Left cardiac atrium (tissue), 4 donors: ENCODE measurements at regions not wholly inside any gene's neighbourhood (a gene's known extent, or its start where the extent isn't known, plus 50 kb on each side); places are given as distances from the start of the nearest gene placed in this dataset.

Source experiments
- ATAC-seq, 2 donors: fragments of 200-7000 bp; cut with Tn5 transposase; one replicate each; pipeline ENCODE4 v1.9.1; 2020; ENCODE audit warnings: mild to moderate bottlenecking in 2 of 2, moderate library complexity in 2 of 2
- DNase-seq: peaks from one replicate; pipeline ENCODE4 v3.0.0-alpha.2; 2020
- intact Hi-C, 2 donors: fragments of 100-400 bp; cut with DNase I; formaldehyde crosslinking; loops; one replicate each; pipeline versions ENCODE4 v1.14.1 to v1.15.1; 2022 to 2023
- donor health status: DM: no; HTN: yes; CAD: no.
- donor health status: DM: no; HTN: yes; CAD: no; lungs with severe emphysema.
- donor health status: DM: yes; HTN: yes; CAD: no.
- donor health status: Dilated cardiomyopathy.

GRCh38 chrX:36436361-36436760, 516.8 kb downstream of the CFAP47 start:
- ATAC-seq (no peak), DNase-seq (no peak)
- intact Hi-C loops = no loop called here

- intact Hi-C loops = no loop called here
- DNase-seq = no peak
- no peak for ATAC-seq
Measured at GRCh38 chrX:36443007-36443406, 523.5 kb downstream of the CFAP47 start.

GRCh38 chrX:36445566-36445965, 526.0 kb downstream of the CFAP47 start:
- no peak for DNase-seq
- ATAC-seq = no peak
- intact Hi-C loops = no loop called here

- intact Hi-C loops = no loop called here
- ATAC-seq = no peak
Measured at GRCh38 chrX:36462142-36462541, 542.6 kb downstream of the CFAP47 start.

GRCh38 chrX:36480441-36480990, 527.6 kb upstream of the FAM47C start:
- no peak for DNase-seq
- intact Hi-C loops = no loop called here
- no peak for ATAC-seq

More at GRCh38 chrX:36462142-36462541, 542.6 kb downstream of the CFAP47 start:
- DNase-seq = no peak

GRCh38 chrX:36501169-36501702, 506.9 kb upstream of the FAM47C start:
- intact Hi-C loops = no loop called here
- DNase-seq (no peak), ATAC-seq (no peak)

- ATAC-seq (no peak), DNase-seq (no peak)
- intact Hi-C loops = no loop called here
Measured at GRCh38 chrX:36504625-36505024, 503.5 kb upstream of the FAM47C start.

GRCh38 chrX:36508042-36508441, 500.1 kb upstream of the FAM47C start:
- no peak for DNase-seq
- intact Hi-C loops = no loop called here

GRCh38 chrX:36510736-36511135, 497.4 kb upstream of the FAM47C start:
- DNase-seq = no peak
- no peak for ATAC-seq
- intact Hi-C loops = no loop called here

More at GRCh38 chrX:36508042-36508441, 500.1 kb upstream of the FAM47C start:
- no peak for ATAC-seq

GRCh38 chrX:36528661-36529060, 479.5 kb upstream of the FAM47C start:
- intact Hi-C loops = no loop called here
- ATAC-seq = no peak
- DNase-seq = no peak

GRCh38 chrX:36534900-36535299, 473.3 kb upstream of the FAM47C start:
- DNase-seq (no peak), ATAC-seq (no peak)
- intact Hi-C loops = no loop called here

GRCh38 chrX:36543499-36543898, 464.7 kb upstream of the FAM47C start:
- intact Hi-C loops = no loop called here
- no peak for ATAC-seq

GRCh38 chrX:36562986-36563385, 445.2 kb upstream of the FAM47C start:
- DNase-seq (no peak), ATAC-seq (no peak)
- intact Hi-C loops = no loop called here

More at GRCh38 chrX:36543499-36543898, 464.7 kb upstream of the FAM47C start:
- no peak for DNase-seq

GRCh38 chrX:36568946-36569345, 439.2 kb upstream of the FAM47C start:
- no peak for ATAC-seq
- no peak for DNase-seq
- intact Hi-C loops = no loop called here

GRCh38 chrX:36573720-36574119, 434.4 kb upstream of the FAM47C start:
- intact Hi-C loops = no loop called here
- DNase-seq (no peak), ATAC-seq (no peak)

- ATAC-seq (no peak), DNase-seq (no peak)
- intact Hi-C loops = no loop called here
Measured at GRCh38 chrX:36575670-36576069, 432.5 kb upstream of the FAM47C start.

GRCh38 chrX:36577006-36577405, 431.2 kb upstream of the FAM47C start:
- intact Hi-C loops = no loop called here
- ATAC-seq (no peak), DNase-seq (no peak)

GRCh38 chrX:36581030-36581429, 427.1 kb upstream of the FAM47C start:
- ATAC-seq (no peak), DNase-seq (no peak)
- intact Hi-C loops = no loop called here

- DNase-seq (no peak), ATAC-seq (no peak)
- intact Hi-C loops = no loop called here
Measured at GRCh38 chrX:36583674-36584073, 424.5 kb upstream of the FAM47C start.

- no peak for ATAC-seq
- intact Hi-C loops = no loop called here
- DNase-seq = no peak
Measured at GRCh38 chrX:36609616-36610585, 398.3 kb upstream of the FAM47C start.
